ENCODE measurements at regions not wholly inside any gene's neighbourhood (a gene's known extent, or its start where the extent isn't known, plus 50 kb on each side); places are given as distances from the start of the nearest gene placed in this dataset.

GRCh38 chr13:100842136-100842535 lies 167.5 kb upstream of the TMTC4 start:
- TF ChIP-seq, protein P1, sequence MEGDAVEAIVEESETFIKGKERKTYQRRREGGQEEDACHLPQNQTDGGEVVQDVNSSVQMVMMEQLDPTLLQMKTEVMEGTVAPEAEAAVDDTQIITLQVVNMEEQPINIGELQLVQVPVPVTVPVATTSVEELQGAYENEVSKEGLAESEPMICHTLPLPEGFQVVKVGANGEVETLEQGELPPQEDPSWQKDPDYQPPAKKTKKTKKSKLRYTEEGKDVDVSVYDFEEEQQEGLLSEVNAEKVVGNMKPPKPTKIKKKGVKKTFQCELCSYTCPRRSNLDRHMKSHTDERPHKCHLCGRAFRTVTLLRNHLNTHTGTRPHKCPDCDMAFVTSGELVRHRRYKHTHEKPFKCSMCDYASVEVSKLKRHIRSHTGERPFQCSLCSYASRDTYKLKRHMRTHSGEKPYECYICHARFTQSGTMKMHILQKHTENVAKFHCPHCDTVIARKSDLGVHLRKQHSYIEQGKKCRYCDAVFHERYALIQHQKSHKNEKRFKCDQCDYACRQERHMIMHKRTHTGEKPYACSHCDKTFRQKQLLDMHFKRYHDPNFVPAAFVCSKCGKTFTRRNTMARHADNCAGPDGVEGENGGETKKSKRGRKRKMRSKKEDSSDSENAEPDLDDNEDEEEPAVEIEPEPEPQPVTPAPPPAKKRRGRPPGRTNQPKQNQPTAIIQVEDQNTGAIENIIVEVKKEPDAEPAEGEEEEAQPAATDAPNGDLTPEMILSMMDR (IDR thresholded peaks at IDR 0.05) = no peak
- TF ChIP-seq POLR2A (IDR thresholded peaks at IDR 0.05) = no peak
